HS-27A (cell line): ENCODE measurements at regions not wholly inside any gene's neighbourhood (a gene's known extent, or its start where the extent isn't known, plus 50 kb on each side); places are given as distances from the start of the nearest gene placed in this dataset.
"Not testable (repeated sequence)": the region's sequence is repeated elsewhere in the genome, so short reads cannot be mapped to it uniquely, and the experiment has no call there.

Source experiments
- DNase-seq: peaks from one replicate; pipeline ENCODE4 v3.0.0-alpha.2; 2012; ENCODE audit warnings: low read depth, missing footprints

DNA sequence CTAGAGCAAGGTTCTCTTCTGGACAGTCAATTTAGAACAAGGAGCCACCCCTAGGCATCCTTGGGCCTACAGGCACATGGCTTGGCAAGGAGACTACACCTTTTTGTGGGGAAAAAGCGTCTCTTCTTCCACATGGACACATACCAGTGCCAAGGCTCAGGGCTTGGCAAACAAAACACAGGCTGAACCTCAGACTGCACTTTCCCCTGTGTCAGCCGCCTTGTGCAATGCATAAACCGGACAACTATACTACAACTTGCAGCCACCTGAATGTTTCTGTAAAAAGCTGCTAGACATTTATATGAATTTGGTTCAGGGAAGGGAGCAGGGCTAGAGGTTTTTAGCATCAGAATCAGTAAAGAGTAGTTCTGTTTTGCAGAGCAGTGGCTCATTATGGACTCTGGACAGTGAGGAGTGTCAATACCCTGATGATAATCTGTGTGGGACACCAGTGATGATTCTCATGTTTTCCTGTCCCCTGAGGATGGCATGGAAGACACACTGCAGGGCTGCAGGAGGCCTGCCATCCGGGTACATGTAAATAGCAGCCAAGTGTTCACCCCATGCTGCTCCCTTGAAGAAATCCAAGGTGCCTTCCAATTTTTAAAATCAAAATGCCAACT lies 118.9 kb downstream of the GATA3 start:
- DNase-seq: no peak

DNA sequence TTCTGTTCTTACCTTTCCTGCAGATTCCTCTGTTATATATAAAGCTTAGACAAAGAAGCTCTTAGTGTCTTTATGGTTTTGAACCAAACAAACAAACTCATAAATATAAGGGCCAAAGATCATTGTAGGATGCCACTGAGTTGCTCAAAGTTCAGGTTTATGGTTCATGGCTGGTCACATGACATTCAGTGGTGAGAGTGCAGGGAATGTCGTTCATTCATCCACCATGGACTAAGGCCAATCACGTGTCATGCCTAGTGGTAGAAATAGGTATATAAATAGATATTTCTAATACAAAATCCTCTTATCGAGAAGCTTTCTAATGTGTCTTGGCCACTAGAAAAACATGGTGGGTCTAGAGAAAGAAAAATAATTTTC lies 119.4 kb downstream of the GATA3 start:
- no peak for DNase-seq

DNA sequence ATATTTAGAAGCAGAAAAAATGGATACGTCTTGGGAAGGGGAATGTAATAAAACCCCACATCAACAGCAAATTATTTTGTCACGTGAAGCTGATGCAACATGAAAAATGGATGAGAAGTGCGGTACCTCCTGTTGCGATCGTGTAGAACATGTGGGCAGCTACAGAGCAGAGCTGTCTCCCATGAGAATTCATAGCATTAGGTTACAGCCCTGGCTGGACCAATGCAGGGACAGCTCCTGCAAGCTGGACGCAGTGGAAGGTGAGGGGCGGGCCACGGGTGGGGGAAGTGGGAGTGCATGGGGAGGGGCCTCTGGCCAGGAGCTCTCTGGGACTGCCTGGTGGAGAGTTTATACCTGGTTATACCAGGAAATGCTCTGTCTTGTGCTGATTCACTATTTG lies 120.3 kb downstream of the GATA3 start:
- no peak for DNase-seq

DNA sequence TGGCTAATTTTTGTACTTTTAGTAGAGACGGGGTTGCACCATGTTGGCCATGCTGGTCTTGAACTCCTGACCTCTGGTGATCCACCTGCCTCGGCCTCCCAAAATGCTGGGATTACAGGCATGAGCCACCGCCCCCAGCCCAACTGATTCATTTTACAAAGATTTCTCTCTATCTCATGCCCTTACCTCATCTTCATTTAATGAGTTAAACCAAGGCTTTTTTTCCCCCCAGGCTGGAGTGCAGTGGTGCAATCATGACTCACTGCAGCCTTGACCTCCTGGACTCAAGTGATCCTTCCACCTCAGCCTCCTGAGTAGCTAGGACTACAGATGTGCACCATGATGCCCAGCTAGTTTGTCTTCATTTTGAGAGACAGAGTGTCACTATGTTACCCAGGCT lies 123.0 kb downstream of the GATA3 start:
- not testable (repeated sequence) for DNase-seq

DNA sequence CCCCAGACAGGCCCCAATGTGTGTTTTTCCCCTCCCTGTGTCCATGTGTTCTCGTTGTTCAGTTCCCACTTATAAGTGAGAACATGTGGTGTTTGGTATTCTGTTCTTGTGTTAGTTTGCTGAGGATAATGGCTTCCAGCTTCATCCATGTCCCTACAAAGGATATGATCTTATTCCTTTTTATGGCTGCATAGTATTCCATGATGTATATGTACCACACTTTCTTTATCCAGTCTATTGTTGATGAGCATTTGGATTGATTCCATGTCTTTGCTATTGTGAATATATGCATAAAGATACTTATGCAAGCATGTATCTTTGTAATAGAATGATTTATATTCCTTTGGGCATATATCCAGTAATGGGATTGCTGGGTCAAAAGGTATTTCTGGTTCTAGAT lies 125.3 kb downstream of the GATA3 start:
- DNase-seq: not testable (repeated sequence)

DNA sequence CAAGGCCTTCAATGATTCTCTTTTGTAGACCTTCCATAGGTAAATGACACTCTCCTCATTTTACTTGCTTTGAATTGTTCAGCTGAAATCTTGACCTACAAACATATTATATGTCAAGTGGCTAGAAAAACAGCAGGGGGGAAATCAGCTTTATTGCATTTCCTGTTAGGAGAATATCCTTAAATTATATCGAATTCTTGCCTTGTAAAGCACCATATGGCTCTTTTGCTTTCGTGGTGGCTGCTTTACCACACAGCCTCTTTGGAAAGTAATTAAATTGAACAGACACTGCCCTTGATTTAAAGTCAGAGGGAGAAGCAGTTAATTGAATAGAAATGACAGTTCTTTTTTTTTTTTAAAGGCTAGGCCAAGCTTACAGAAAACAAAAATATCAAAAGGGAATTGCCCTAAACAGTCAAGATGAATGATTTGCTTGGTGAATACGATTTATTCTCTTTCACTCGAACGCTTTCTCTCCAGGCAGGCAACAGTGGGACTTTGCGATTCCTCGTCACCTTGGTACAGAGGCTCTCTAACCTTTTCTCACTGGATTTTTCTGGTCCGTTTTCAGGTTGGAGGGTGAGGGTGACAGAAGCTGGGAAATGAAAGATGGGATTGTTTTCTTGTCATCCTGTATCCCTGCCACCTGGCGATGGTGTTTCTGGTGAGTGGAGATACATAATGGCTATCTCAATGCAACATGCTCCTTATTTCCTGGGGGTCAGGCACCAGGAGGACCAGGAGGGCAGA lies 126.0 kb downstream of the GATA3 start:
- no peak for DNase-seq

DNA sequence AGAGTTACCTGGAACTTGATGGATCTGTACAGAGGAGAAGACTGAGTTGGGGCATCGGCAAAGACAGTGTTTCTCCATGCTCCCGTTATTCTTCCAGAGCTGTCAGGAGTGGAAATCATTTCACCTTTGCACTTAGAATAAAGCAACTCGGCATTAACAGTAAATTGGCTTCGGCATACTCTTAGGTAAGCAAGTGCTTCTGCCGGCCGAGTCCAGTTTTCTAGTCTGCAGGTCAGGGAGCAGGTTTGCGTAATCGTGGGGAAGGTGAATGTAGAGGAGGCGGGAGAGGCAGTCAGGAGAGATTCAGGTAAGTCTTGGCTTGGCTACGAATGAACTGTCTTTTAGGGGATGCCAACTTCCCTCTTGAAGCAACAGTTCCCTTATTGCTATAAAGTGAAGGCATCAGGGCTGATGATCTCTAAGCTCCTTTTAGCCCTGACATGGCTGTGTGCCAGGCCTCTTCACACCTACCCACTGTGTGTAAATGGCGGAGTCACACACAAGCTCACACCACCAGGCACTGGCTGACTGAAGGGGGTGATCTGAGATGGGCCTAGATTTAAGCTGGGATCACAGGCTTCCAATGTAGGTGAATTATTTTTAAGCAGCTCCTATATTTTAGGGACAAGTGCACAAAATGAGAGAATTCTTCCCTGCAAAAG lies 127.1 kb downstream of the GATA3 start:
- no peak for DNase-seq

DNA sequence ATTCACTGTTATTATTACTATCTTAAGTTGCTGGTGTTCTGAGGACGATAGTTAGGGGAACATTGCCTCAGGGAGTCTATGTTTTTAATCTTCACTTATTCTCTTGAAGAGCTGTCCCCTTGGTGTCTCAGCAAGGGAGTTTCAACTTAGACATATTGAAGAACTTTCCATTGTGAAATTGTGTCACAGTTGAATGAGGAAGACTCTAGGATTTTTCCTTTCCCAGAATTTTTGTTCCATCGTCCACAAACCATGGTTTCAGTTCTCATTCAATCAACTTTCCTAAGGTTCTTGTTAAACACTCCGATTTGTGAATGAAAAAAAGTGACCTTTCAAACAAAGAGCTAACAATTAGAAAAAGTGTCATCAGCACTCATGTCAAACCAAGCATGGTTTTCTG lies 128.3 kb downstream of the GATA3 start:
- no peak for DNase-seq

DNA sequence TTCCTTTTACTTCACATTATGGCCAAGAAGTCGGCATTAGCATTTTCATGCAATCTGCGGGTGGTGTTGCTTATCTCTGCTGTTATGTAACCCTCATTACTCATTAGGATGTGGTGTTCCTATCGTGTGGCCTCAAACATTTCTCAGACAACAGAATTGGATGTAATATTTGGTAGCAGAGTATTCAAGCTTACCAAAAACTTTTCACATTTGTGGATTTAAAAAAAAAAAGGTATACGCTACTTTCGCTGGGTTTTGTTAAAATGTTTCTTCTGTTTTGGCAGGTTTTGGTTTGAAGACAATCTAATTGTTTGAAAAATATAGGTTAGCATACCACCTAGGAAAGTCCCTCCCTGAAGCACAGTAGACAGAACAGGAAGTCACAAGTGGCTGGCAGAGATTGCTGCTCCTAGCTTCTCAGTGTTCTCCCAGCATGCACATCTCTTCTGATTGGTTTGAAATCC lies 128.8 kb downstream of the GATA3 start:
- no peak for DNase-seq

DNA sequence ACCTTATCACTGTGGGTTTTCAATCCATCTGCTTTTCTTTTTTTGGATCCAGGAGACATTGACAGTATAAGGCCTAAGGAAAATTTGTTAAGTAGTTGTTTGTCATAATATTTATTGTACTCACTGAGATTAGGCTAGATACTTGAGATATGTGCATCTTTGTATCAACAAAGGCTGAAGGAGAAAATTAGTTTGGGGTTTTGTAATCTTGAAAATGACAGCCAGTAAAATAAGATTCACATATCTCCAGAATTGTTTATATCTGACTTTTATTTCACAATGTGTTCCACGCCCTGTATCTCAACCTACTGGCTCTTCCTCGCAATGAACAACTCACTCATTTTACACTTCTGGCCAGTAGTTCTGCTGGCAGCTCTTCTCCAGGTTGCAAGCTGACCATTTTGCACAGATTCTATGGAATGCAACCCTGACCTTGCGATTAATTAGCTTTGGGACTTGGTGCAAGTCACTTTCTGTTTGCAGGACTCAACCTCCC lies 132.7 kb downstream of the GATA3 start:
- DNase-seq: no peak

DNA sequence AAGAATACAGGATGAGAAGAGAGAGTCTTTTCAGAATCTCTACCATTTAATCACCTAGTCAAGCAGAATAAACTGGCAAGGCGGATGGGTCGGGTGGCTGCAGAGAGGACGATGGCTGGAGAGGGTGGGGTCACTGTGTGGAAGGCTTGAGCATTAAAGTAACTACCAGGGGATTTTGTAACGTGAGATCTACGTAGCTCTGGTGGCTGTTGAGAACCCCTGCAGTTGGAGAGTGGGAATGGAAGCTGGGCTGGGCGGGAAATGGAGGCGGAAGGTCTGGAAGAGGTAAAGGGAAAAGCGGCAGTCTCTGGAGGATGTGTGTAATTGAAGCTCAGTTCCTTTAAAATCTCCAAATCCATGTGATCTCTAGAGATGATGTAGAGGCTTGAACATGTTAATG lies 135.0 kb downstream of the GATA3 start:
- DNase-seq: no peak

DNA sequence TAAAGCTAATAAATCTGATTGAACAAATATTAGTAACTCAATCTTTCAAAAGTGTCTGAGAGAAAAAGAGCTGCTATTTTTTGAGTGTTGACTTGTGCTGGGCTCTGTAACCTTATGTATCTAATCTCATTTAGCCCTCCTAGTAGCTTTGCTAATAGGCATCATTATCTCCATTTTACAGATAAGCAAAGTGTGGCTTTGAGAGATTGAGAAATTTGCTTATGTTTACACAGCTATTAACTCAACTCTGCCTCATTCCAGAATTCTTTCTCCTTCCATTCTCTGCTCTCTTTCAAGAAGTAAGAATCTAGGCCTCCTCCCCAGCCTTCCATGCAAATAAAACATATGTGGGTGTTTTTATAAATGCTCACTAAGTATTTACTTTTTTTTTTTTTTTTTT lies 137.8 kb downstream of the GATA3 start:
- no peak for DNase-seq

DNA sequence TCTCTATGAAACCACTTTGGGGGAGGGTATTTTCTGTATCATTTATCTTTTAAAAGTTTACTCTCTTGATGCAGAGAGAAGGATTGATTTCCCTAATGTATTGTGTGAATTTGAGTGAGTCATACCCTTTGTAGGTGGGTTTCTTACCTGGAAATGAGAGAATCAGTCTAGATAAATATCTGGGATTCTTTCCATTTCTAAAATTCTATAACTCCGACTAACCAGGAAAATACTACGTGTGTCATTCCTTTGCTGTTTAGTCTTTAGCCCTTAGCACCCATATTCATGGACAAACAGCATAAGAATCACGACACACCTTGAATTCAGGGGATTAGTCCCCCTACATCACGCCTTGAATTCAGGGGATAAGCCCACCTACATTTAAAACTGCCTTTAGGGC lies 139.1 kb downstream of the GATA3 start:
- DNase-seq: no peak

DNA sequence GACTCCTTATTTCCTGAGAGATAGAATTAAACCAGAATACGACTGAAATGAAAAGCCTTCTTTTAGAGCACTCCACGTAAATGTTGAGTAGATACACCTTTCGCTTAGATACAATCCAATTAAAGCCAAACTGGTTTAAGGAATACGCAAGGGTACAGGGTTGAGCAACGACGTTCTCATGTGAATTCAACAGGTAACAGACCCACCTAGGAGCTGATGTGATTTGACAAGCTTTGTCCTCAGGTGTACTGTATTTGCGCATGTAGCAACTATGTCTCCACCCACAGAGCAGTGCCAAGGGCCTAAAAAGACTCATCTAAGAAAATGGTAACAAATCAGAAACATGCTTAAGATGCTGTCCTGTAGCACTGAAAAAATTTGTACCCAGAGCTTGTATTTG lies 139.6 kb downstream of the GATA3 start:
- DNase-seq: no peak

DNA sequence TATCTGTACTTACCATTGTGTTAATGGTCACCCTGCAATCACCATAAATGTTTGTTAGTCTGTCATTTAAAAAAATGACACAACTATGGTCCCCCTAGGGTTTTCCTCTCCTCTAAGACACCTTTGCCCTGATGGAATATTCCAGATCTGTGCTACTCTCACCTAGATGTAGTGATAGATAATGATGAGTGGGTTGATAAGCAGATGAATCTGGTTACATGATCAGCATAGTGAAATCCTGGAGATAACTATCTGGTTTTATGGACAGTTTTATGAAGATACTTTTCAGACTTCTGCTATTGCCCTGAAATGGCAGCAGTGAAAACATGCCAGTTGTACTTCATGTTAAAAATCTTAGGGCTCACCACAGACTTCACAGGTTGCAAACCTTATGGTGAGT lies 152.4 kb downstream of the GATA3 start:
- no peak for DNase-seq

DNA sequence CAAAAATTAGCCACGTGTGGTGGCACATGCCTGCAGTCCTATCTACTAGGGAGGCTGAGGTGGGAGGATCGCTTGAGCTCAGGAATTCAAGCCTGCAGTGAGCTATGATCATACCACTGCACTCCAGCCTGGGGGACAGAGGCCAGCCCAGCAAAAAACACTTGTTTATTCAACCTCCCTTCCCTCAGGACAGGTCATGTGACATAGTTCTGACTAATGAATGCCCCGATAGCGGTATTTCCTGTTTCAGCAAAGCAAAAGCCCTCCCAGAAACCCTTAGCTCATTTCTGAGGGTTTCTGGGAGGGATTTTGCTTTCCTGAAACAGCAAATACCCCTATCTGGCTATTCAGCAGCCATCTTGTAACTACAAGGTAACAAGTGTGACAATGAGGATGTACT lies 157.1 kb downstream of the GATA3 start:
- DNase-seq: no peak

DNA sequence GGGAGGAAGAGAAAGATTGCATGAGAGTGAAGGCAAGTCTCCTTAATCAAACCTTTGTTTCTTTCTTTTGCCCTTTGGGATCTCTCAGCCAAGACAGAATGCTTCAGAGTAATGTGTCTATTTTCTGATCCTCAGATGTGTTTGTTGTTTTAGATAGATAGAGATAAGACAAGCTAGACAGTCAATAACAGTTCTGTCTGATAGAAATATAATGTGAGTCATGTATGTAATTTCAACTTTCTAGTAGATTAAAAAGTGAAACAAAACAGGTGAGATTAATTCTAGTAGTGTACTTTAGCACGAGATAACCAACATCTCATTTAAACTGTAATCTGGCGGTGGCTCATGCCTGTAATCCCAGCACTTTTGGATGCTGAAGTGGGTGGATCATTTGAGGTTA lies 159.2 kb downstream of the GATA3 start:
- DNase-seq: no peak

DNA sequence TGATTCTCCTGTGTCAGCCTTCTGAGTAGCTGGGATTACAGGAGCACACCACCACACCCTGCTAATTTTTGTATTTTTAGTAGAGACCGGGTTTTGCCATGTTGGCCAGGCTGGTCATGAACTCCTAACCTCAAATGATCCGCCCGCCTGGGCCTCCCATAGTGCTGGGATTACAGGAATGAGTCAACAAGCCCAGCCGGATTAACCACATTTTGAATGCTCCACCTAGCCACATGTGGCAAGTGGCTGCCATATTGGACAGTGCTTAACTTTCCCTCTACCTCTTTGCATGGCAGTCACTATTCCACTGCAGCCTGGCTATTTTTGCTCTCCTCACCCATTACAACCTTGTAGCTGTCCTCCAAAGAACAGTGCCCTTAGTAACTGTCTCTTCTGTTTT lies 160.1 kb downstream of the GATA3 start:
- DNase-seq: no peak

DNA sequence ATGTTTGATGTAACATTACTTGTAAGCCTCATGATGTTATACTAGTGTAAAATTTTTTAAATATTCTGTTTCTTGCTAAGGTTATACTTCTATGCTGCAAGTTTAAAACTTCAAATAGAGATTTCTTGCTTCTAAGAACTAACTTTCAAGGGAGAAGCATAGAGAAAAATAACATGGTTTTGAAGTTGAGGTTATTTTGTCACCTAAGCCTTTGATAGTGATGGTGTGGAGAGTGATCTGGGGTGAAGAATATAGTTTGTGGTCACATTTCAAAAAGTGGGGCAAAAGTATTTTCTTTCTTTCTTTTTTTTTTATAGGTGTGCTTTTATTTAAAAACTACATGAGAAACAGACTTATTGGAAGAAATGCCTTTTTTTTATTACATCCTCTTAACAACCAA lies 162.4 kb downstream of the GATA3 start:
- DNase-seq: no peak

DNA sequence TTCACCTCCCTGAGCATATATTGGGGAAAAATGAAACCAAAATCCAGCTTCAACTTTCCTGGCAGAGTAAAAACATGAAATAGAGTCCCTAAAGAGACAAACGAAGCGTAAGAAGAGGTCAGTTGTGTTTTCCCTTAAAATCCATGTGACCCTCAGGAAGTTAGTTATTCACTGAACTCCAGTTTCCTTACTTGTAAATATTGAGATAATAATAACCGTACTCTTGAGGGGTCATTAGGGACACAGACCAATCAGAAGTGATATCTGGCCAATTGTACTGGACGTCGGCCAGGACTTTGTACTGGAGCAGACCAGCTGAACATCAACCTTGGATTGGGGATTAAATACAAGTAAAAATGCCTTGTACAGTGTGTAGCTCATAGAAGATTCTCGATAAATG lies 167.0 kb downstream of the GATA3 start:
- no peak for DNase-seq

DNA sequence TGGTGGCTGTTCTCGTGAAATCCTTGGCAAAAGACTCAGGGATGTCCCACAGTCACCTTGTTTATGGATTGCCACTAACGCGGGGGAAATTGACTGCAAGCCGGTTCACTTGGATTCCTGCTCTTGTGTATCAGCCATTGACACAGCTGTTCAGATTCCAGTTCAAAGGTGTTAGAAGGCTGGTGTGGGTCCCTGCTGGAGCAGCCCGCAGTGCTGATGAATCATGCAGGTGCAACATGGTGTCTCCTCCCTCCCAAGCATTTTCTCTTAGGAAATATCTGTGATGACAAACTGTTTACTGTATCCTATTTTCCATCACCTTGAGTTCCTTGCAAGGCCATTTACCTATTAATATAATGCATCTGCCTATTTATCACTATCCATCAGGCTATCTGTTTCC lies 170.1 kb downstream of the GATA3 start:
- DNase-seq: no peak

DNA sequence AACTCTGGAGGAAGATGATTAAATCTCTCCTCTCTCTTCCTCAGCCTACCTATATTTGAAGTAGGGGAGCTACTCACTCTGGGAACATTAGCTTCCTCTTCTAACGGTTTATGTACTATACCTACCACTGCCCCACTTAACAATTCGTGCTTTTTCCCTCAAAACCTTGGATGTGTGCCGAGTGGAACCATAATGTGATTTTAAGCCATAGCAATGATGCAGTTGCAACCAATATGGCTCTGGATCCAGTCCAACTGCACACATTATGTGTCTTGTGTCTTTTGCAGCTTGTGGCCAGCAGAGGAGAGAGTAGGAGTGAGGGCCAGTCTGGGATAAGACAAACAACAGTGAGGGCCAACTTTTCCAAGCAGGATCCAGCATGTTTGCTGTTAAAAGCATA lies 170.7 kb downstream of the GATA3 start:
- DNase-seq: no peak

DNA sequence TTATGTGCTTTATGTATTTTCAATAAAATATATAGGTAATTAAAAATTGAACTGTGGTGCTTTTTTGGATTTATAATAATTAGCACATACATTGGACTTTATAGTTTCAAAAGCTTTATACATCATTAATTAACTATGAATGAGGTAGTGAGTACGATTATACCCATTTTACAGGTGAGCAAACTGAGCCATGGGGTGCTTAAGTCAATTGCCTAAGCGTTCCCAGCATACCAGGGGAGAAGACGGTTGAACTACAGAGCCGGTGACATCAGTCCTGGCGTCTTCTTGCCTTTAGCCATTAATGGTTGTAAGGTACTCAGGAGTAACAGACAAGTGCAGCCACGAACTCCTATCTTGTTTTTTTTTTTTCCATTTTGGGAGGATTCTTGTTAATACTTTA lies 172.8 kb downstream of the GATA3 start:
- no peak for DNase-seq
